ENCODE measurements at regions not wholly inside any gene's neighbourhood (a gene's known extent, or its start where the extent isn't known, plus 50 kb on each side); places are given as distances from the start of the nearest gene placed in this dataset.

DNA sequence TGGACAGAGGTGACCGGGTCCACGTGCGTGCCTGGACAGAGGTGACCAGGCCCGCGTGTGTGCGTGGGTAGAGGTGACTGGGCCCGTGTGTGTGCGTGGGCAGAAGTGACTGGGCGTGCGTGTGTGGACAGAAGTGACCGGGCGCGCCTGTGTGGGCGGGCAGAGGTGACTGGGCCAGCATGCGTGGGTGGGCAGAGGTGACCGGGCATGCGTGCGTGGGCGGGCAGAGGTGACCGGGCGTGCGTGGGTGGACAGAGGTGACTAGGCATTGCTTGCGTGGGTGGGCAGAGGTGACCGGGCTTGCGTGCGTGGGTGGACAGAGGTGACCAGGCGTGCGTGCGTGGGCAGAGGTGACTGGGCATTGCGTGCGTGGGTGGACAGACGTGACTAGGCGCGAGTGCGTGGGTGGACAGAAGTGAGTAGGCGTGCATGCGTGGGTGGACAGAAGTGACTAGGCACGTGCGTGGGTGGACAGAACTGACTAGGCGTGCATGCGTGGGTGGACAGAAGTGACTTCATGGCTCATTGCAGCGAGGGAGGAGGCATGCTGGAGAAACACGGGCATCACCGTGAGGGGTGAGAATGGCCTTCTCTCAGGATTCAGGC, 254.1 kb upstream of the IRX4 start:
- DNase-seq (ENCODE audit: low spot score) = no peak
- FAIRE-seq = no peak

DNA sequence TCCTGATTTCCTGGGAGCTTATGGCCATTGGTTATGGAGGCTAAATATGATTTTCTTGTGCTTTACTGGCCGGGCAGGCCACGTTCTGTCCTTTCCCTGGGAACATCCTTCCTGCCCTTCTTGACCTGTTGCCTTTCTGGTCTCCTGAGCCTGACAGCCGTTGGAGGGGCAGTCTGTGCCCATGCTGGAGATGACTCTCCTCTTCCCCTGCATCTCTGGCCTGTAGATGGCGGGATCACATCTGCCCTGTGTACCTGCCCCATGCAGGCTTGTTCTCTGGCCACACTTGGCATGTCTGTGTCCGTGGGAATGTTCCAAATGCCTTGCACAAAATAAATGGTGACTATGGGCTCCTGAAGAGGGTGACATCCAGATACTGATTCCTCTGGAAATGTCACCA, 253.1 kb upstream of the IRX4 start:
- FAIRE-seq (no peak), DNase-seq (ENCODE audit: low spot score) (no peak)

DNA sequence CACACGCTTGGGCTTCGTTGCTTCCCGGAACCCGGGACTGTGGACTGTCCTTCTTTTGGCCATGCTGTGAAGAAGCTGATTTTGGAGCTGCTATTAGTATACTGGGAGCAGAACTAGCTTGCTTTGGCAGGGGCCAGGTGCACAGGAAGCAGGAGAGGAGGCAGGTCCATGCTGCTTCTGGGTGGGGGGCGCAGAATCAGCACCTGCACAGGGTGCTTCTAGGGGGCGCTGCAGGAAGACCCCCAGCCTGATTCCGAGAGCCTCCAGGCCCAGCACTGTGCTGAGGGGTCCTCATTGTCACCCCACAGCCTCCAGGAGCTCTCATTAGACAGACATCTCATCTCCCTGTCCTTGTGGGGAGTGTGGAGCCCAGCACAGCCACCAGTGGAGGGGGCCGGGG, 252.6 kb upstream of the IRX4 start:
- no peak for DNase-seq (ENCODE audit: low spot score)
- FAIRE-seq = no peak

DNA sequence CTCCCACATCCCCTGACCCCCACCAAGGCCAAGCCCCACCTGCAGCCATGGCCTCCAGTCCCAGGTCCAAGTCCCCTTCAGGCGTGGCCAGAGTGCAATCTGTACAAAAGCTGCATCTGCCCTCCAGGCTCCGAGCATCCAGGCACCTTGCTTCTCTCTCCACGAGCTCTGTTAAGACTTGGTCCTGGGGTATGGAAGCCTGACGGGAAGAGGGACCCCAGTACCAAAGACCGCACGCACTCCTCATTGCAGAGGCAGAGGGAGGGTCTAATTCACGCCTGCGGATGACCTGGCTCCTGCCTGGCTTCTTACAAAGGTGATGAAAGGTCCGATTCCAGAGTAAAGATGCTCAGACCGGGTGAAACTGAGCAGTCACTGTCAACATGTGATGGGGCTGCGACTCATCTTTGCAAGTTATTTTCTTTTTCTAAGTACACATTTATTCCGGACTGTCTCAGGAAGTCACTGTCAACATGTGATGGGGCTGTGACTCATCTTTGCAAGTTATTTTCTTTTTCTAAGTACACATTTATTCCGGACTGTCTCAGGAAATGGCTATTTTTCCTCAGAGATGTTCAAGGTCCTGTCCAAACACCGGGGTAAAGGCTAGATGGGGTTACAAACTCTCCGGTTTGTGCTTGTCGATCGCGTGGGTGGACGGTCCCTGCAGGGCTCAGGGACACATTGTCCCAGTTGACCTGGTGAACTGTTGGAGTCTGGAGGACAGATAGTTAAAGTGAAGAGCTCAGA, 252.0 kb upstream of the IRX4 start:
- no peak for DNase-seq (ENCODE audit: low spot score)

DNA sequence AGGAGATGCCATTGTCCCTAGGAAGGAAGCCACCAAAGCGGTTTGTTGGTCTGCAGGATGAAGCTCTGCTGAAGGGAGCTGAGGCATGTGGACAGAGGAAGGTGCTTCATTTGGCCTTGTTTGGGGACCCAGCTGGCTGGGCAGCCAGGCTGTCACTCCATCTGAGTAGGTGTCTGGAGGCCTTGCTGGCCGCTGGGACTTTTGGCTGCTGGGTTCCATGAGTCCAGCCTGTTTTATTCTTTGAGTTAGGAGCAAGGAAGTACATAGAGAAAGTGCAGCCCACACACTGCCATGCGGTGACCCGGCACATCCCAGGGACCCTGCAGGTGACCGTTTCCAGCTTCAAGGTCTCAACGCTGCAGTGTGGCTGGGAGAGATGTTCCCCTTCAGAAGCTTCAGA, 251.2 kb upstream of the IRX4 start:
- FAIRE-seq = no peak
- no peak for DNase-seq (ENCODE audit: low spot score)

More for the DNA sequence above, 252.0 kb upstream of the IRX4 start:
- FAIRE-seq = no peak

DNA sequence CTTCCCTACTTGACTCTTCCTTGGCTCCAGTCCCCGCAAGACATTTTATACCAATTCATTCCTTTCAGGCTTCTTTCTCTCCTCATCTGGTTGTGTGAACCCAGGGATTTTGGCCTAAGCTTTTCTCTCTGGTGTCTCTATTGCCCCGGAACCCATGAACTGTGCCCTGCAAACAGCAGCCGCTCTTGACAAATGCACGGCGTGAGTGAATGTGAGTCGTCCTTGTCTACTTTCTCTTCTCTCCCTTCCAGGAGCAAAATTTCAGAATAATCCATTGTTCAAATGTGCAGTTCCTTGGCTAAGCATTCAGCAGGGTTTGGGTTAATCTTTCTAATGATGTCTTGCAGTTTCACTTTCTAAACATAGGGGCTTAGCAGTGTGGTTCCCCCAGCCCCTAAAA, 250.4 kb upstream of the IRX4 start:
- DNase-seq (ENCODE audit: low spot score) (no peak), FAIRE-seq (no peak)

DNA sequence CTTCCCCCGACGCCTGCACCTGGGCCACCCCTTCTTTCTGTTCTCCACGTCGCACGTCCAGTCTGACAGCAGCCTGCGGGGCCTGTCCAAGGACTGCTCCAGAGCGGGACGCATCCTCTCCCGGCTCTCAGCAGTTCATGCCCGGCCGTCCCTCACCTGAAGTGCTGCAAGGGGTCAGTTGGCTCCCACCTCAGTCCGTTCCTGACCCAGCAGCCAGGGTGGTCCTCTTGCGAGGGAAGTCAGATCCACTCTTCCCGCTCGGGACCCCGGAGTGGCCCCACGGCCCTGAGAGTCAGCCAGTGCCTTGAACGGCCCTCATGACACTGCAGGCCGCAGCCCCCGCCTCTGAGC, 249.7 kb upstream of the IRX4 start:
- DNase-seq (ENCODE audit: low spot score) (no peak), FAIRE-seq (no peak)

GRCh38 chr5:2131826-2132496, 249.2 kb upstream of the IRX4 start:
- FAIRE-seq = no peak
- no peak for DNase-seq (ENCODE audit: low spot score)

DNA sequence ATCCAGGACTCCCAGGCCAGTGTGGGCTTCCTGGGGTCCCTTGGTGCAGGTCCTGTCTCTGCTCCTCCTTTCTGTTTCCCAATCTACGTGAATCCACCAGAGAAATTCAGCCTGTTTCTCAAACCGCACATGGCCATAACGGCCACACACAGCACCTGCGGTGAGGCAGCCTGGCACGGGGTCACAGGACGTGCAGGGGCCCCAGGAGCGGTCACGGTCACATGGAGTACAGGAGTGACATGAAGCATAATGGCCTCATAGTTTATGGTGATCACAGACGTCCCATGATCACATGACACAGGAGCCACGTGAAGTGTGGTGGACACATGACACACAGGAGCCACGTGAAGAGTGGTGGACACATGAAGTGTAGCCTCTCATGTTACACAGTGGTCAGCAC, 248.5 kb upstream of the IRX4 start:
- FAIRE-seq = no peak
- DNase-seq (ENCODE audit: low spot score) = no peak

DNA sequence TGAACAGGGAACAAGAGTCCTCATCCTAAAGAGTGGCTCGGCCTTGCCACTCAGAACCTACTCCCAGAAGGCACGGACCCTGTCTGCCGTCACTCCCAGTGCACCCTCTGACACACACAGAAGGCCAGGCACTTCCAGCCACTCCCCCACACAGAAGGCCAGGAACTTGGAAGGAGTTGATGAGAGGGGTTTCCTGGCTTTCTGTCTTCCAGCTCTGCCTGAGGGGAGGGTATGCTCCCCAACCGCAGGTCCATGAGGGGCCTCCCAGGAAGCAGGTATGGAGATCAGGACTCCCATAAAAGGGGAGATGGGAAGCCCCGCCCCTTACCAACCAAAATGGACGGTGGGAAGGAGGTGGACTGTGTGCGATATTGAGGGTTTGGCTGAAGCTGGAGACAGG, 247.6 kb upstream of the IRX4 start:
- DNase-seq (ENCODE audit: low spot score) (no peak), FAIRE-seq (no peak)

DNA sequence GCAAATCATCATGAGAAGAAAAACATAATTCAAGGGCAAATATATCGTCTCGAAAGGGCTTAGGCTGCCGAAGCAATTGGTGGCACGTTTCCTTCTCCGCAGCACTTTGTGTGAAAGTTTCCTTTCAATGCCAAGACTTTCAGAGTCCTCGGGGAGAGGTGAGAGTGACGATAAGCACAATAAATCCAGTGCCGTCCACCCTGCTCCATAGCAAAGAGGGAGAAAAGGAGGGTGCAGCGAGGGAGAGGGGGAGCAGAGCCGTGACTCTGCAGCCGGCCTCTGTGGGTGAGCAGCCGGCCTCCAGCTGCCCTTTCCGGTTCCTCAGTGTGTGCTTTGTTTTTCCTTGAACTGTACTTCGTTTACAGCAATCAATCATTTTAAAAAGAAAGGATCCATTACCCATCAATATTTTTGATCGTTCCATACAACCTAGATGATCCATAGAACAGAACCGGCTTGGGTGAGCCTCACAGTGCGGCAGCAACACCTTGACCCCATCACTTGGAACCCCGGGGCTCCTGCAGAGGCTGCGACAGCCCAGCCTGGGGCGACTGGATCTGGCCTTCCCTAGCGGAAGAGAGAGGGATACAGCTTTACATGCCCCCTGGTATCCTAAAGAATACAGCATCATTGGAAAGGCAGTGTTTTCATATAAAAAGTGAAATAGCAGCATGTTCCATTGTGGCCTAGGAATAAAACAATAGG, 247.0 kb upstream of the IRX4 start:
- DNase-seq (ENCODE audit: low spot score) (no peak), FAIRE-seq (no peak)

DNA sequence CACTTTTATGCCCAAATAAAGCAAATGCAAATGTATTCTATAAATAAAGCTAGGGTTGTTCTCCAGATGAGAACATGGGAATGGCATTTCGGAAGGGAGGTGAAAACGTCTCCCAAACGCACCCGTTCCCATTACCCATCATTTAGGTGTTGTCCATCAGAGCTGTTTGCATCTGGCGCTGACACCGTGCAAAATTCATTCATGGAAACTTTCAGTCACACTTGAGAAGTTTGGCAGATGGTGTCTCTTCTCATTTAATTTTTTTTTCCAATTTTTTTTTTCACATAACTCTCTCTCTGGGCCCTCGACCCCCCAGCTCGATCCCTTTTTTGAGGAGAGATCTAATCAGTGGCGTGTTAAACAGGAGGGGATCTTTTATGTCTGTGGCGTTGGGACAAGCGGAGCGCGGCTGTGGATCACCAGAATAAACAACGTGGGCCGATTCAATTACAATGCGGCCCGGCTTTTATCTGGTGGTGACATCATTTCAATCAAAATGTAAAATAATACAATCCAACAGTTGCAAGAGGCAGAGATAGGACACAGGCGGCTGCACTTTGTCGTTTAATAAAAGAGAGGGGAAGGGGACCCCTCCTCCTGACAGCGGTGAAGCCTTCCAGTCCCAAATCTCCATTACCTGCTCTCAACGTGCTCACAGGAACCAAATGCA, 246.1 kb upstream of the IRX4 start:
- FAIRE-seq = no peak
- no peak for DNase-seq (ENCODE audit: low spot score)

DNA sequence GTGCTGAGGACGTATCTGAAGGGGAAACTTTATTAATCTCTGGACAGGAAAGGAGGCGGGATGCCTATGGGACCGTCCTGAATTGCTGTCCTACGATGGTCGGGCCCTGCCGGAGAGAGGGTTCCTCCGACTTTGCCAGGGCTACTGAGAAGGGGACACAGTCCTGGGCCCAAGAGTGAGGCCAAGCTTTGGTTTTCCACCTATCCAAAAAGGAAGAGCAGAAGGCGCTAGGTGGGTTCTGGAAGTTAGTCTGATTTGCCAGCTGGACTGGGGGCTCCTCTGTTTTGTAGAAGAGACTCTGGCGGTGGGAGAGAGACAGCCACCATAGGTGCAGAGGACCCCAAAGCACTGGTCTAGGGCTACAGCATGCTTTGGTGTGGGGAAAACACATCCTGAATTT, 243.8 kb upstream of the IRX4 start:
- FAIRE-seq (no peak), DNase-seq (ENCODE audit: low spot score) (no peak)

DNA sequence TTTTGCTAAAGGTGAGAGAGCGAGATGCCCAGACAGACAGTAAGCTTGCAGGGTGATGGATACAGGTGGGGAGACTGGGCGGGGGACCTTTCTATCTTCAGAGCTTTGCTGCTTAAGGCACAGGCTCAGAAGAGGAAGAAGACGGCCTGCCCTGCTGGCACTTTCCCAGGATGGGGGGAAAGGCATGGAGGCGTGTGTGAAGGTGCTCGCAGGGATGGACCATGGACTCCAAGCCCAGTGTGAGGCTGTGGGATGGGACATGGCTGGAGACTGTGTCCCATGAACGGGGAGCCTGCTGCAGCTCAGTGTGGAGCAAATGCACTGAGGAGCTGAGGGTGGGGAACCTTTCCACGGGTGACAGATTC, 243.2 kb upstream of the IRX4 start:
- no peak for DNase-seq (ENCODE audit: low spot score)
- no peak for FAIRE-seq

- DNase-seq (ENCODE audit: low spot score) (no peak), FAIRE-seq (no peak)
Observed at GRCh38 chr5:2125171-2125900, 242.6 kb upstream of the IRX4 start.

DNA sequence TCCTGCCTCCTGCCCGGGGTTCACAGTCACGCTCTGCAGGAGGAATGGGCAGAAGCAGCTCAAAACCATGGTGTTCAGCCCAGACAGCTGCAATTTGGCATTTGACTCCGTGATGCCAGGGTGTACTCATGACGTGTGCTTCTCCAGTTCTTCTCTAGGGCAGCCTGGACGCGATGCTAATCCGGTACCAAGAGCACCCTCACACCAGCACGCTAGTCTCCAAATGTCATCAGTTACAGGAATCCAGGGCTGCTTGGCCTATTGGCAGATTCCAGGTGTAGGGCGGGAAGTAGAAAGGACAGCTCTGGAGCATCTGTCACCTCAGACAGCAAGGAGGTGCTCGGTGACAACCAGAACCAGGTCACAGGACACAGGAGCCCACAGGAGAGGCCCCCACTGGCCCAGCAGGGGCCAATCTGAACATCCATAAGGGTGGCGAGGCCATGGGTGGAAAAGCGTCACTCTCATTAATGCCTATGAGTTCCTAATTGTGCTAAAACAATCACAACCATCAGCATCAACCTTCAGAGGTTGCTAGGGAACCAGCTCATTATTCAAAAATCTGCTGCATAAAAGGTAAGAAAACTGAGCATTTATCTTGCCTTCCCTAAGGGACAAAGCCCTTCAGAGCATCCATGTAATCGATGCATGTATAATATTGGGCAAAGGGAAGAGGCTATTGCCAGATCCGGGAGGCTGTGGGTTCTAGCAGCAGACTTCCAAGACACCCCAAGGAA, 241.9 kb upstream of the IRX4 start:
- FAIRE-seq = no peak

DNA sequence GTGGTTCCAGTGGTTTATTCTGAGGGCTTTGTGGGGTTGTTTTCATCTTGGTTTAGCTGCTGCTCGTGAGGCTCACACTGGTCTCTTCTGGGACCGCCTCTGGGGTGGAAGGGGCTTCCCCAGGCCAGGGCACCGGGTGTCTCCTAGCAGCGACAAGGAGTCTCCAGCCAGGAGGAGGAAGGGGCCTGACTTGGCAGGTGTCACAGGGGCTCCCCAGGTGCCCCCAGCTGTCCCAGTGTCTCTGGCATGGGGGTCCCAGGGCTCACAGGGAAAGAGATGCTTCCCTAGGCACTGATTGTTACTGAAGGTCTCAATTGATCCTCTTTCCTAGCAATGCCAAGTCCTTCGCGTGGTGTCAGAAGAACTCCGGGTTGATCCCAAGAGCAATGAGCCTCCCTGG, 241.1 kb upstream of the IRX4 start:
- no peak for DNase-seq (ENCODE audit: low spot score)
- FAIRE-seq = no peak

More for the DNA sequence above, 241.9 kb upstream of the IRX4 start:
- DNase-seq (ENCODE audit: low spot score) = no peak

DNA sequence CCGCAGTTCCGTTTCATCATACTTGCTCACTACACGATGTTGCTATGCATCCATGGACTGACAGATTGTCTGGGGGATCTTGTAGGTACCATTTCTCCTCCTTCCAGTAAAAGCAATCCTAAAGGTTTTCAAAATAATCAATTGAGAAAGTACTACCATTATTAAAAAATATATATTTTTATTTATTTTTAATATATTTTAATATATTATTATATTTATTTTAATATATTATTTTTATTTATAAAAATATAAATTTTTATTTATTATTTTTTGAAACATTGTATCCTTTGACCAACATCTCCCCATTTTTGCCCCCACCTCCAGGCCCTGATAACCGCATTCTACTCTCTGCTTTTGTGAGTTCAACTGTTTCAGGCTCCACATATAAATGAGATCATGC, 237.6 kb upstream of the IRX4 start:
- FAIRE-seq (peak; percentile 72), DNase-seq (ENCODE audit: low spot score) (no peak)

DNA sequence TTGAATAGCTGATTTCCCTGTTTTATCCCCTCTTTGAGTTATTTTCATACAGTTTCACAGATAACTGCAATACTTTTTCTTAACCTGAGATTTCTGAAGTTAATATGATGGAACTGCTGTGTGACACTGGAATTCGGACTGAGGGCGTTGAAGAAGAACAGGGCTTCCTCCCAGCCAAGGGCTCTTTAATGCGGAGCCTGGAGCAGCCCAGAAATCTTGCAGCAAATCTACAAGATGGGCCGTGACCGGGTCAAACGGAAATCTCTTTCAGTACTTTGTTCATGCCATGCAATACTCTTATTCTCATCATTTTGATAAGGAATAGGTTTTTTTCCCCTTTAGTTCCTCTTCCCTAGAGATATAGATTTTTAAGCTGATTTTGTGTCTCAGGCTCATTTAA, 236.8 kb upstream of the IRX4 start:
- DNase-seq (ENCODE audit: low spot score) (no peak), FAIRE-seq (no peak)

- FAIRE-seq = no peak
Observed at GRCh38 chr5:2113348-2114131, 230.8 kb upstream of the IRX4 start.

More at GRCh38 chr5:2113348-2114131, 230.8 kb upstream of the IRX4 start:
- DNase-seq (ENCODE audit: low spot score) = no peak

Data from RCC 7860 (cell line).